ENCODE measurements at regions not wholly inside any gene's neighbourhood (a gene's known extent, or its start where the extent isn't known, plus 50 kb on each side); places are given as distances from the start of the nearest gene placed in this dataset.

GRCh38 chr6:55998576-55998975, 123.2 kb upstream of the BMP5 start:
- TF ChIP-seq, protein P1, sequence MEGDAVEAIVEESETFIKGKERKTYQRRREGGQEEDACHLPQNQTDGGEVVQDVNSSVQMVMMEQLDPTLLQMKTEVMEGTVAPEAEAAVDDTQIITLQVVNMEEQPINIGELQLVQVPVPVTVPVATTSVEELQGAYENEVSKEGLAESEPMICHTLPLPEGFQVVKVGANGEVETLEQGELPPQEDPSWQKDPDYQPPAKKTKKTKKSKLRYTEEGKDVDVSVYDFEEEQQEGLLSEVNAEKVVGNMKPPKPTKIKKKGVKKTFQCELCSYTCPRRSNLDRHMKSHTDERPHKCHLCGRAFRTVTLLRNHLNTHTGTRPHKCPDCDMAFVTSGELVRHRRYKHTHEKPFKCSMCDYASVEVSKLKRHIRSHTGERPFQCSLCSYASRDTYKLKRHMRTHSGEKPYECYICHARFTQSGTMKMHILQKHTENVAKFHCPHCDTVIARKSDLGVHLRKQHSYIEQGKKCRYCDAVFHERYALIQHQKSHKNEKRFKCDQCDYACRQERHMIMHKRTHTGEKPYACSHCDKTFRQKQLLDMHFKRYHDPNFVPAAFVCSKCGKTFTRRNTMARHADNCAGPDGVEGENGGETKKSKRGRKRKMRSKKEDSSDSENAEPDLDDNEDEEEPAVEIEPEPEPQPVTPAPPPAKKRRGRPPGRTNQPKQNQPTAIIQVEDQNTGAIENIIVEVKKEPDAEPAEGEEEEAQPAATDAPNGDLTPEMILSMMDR (IDR thresholded peaks at IDR 0.05; ENCODE audit: insufficient read depth, low read length), result no peak
- no peak for TF ChIP-seq POLR2AphosphoS5 (IDR thresholded peaks at IDR 0.05; ENCODE audit: low read depth)
- peak; percentile 42 for TF ChIP-seq REST (IDR thresholded peaks at IDR 0.05; ENCODE audit: insufficient replicate concordance, low read depth)
- TF ChIP-seq SPI1 (IDR thresholded peaks at IDR 0.05; ENCODE audit: borderline replicate concordance, low read depth), result no peak
- no peak for TF ChIP-seq GABPA (IDR thresholded peaks at IDR 0.05; ENCODE audit: low read depth)

Data from HL-60 (cell line).